GM18867 (cell line): ENCODE measurements at regions not wholly inside any gene's neighbourhood (a gene's known extent, or its start where the extent isn't known, plus 50 kb on each side); places are given as distances from the start of the nearest gene placed in this dataset.
A peak's percentile ranks its signal among the peaks of the same experiment; 100 is the strongest.

ENCODE experiments used
- ATAC-seq: cut with Tn5 transposase; IDR thresholded peaks from one replicate; pipeline ENCODE4 v1.9.1; 2021; ENCODE audit warnings: mild to moderate bottlenecking, moderate library complexity; ENCODE audit not compliant: unreplicated experiment

DNA sequence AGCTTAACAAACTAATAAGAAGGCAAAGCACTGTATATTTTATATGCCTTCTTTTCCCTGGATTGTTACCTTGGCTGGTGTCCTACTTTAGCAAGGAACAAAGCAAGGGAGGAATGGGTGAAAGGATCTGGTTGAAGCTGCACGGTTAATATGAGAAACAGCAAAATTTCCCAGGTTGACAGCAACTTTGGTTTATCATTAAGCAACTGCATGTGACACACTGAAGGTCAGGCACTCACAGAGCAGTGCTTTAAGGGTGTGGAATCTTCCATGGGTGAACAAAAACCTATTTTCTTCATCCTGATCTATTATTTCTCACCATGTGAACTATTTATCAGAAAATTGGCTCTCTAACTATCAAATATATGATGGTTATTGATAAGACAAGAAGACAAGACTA, 109.0 kb upstream of the ATP10B start:
- ATAC-seq: no peak

GRCh38 chr5:160960592-160960991, 108.6 kb upstream of the ATP10B start:
- no peak for ATAC-seq

GRCh38 chr5:160959804-160960203, 107.8 kb upstream of the ATP10B start:
- ATAC-seq: peak; percentile 48

DNA sequence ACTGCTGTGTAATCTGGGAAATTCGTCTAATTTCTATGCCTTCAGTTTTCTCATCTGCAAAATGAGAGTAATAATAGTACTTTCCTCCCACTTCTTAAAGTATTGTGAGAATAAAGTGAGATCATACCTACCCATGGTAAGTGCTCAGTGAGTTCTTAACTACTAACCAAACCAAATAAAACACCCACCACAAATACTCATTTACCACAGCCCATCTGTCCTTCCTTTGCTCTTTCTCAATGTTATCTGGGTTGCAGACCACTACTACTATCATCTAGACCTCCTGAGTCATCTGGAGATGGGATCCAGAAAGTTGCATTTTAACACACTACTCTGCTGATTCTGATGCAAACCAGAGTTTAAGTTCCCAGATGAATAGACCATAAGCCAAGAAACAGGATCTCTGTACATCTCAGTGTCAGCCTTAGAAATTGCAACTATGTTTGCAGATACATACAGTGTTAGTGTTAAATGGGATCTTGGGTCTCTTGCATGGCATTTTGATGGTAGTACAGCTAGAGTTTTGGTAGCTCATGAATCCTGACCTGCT, 105.4 kb upstream of the ATP10B start:
- ATAC-seq: peak; percentile 47

DNA sequence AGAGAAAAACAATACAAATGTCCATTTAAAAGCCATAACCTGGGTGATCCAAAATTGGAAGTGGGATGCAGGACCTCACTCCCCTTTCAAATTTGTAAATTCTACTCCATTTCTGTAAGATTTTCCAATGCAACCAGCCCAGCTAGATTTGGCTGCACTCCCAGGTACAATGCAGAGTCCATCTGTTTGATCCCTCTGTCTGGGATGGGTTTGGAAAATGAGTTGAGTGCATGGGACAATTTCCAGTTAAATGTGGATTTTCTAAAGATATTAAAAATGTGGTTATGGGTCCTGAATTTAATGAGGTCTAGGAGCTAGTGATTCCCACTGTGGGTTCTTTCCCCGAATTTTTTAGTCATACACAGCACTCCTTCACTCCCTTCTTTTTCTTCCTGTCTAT, 104.0 kb upstream of the ATP10B start:
- ATAC-seq: no peak

DNA sequence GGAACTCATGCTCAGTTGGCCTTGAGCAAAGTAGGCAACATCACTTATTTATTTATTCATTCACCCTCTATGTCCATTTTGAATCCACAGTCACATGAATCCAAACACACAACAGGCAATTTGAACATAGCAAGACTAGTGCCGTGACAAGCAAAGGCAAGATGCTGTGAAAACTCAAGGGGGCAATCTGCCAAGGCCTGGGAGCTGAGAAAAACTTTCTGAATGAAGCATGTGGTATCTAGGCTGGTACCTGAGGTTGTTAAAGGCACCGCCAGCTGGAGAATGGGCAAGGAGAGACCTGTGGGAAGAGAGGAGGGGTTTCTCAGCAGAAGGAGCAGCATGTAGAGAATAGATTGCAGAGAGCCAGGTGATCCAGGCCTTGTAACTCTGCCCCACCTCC, 98.3 kb upstream of the ATP10B start:
- ATAC-seq: no peak

GRCh38 chr5:160940725-160941124, 88.7 kb upstream of the ATP10B start:
- ATAC-seq: no peak

DNA sequence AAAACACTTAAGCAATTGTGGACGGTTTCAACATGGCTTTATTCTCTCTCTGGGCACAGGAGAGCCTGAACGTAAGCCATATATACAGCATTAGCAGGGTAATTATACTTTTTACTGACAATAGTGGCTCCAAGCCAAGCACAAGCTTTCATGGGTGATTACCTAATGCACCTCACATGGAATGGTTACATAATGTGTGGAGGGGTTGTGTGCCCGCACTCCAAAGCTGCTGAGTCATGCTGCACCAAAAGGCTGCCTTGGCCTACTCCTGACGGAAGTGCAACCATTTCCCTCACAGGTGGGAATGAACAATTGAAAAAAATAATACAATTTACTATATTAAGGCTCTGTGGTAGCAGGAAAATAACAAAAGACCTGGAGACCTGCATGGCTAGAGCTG, 86.5 kb upstream of the ATP10B start:
- ATAC-seq: no peak

DNA sequence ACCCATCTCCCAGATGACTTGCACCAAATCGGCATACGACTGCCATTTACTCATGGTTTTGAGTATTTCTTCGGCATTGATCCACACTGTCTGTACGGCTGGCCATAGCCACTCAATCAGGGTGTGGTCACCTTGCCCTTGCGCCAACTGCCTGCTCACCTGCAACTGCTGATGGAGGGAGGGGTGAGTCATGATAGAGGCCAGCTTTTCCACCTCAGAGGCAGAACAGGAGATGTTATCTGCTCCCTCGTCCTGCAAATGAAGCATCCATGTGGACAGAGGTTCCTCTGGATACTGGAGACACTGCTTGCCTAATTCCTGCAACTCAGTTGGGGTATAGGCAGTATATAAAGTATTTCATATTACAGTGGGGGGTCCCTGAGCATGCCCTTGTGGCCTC, 85.6 kb upstream of the ATP10B start:
- no peak for ATAC-seq

DNA sequence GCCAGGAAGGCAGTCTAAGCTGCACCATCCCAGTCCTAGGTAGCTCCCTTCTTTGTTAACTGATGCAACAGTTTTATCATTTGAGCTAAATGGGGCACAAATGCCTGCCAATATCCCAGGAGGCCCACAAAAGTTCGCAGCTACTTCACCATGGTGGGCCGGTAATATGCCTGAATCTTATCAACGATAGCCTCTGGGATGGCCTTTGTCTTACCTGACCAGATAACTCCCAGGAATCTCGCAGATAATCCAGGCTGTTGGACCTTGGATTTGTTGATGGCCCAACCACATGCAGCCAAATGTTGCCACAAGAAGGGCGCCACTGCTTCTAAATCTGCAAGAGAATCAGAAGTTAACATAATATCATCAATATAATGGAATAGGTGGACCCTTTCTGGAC, 83.8 kb upstream of the ATP10B start:
- no peak for ATAC-seq

DNA sequence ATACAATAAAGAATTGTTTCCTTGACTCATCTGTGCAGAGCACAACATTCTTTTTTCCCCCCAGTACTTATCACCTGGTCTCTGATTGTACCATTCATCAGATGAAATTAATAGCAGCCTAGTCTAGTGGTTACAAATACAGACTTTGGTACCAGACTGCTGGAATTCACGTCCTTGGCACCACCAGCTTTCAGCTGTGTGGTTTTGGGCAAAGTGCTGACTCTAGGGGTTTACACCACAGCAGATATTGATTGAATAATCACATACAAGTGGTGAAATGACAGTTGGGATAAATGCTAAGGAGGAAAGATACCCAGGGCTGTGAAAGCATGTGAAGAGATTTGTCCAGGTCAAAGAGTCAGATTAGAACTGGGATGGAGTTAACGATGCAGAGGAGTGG, 79.3 kb upstream of the ATP10B start:
- ATAC-seq: no peak

- ATAC-seq: no peak
Observed at GRCh38 chr5:160930406-160930805, 78.4 kb upstream of the ATP10B start.

DNA sequence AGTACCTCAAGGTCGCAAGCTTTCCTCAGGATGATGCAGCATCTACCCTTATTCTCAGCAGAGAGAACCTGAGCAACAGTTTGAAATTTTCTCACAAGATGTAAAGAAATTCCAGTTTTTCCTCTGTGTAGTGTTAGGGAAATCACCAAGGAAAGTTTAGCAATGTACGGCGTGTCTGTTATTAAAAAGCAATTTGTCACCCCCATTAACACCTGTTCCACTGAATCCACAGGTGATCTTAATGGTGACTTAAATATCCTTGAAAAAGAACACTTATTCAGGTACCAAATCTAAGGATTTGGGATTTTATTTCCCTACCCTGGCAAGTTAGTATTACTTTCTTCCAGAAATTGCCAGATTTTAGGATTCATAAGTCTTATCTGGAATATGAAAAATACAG, 77.9 kb upstream of the ATP10B start:
- no peak for ATAC-seq

- ATAC-seq: no peak
Observed at GRCh38 chr5:160929360-160929759, 77.3 kb upstream of the ATP10B start.

- ATAC-seq: no peak
Observed at GRCh38 chr5:160926428-160926827, 74.4 kb upstream of the ATP10B start.

DNA sequence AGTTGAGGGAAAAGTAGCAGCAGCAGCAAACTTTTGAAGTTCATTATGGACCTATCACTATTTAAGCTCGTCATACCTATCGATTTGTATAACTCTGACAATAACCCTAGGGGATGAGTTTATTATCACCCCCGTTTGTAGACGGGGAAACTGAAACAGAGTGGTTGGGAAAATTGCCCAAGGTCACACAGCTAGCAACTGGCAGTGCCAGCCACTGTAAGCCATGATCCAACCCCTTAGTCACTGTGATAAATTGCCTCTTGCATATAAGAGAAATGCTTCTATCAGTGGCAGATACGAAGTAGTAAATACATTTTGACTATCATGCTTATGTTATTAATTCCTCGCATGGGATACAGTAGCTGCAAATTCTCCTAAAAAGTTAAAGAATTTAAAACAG, 73.3 kb upstream of the ATP10B start:
- no peak for ATAC-seq

DNA sequence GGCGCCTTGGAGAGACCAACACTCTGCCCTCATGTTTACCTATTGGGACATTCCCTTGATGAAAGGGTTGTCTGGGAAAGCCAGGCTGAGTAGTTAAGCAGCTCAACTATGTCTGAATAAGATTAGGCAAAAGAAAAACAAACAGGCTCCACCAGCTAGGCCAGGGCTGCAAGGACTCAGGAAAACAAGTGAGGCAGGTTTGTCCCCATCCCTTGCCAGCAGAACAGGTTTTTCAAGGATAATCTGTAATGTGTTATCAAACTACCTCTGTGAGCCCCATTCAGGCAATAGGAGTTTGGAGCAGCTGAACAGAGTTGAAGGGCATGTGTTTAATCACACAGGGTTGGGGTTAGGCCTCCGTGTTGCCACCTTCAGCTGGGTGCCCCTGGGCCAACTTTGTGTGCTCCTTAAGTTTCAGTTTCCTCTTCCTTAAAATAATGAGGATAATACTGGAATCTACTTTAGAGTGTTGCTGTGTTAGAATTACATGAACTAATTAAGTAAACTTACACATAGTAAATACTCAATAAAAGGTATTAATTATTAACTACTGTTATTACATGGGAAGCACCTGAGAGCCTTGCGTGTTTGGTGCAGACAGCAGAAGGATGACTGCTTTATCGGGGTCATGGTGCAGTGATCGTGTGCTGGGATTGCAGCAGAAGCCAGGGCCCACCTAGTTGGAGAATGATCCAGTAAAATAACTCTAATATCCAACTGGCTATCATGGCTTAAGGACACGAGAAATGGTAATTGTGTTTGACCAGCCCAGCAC, 72.1 kb upstream of the ATP10B start:
- no peak for ATAC-seq

- no peak for ATAC-seq
Observed at GRCh38 chr5:160923411-160923810, 71.4 kb upstream of the ATP10B start.

DNA sequence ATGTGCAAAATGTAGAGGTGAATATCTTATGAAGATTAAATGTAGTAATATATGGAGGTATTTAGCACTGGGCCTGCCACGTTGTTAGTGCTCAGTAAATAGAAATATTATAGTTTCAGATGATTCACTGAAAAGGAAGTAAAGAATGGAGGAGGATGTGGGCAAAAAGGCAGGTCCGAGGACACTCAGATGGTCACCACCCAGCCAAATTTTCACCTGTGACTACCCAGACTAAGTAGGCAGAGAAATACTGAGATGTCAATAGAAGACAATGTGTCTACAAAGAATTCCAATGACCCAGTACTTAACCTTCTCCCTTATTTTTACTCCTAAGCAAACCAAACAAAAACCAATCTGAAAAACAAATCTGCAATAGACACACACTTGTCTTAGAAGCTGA, 70.3 kb upstream of the ATP10B start:
- ATAC-seq: no peak

DNA sequence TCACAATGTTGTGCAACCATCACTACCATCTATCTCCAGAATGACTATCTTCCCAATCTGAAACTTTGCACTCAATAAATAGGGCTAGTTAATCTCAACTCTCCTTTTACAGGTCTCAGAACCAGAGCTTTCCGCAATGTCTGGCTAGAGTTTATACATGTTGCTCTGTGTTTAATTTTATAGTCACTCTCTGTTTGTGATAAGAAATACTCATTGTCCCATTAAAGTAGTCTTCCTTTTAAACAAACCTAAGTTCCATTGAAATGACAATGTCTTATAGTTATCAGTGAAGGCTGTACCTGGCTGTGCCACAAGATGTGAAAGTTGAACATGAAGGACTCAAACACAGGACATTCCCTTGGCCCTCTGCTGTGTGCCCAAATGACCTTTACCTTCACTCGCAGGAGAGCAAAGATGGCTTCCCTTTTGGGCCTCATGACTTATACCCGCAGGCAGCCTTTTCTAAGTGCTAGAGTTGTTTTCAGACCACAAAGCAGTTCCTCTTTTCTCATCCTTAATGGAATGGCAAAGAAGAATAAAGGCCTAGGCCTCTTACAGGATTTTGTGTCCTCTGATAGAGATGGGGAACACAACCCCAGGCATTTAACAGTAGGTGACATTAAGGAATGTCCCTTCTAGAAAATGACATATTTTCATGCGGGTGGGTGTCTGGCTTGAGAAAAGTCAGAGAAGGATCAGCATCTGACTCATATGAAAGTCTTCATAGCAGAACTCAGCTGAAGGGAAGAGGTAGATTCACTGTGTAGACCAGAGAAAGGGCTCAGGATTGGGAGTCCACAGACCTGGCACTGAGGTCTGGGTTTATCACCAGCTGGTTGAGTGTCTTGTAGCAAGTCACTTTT, 69.6 kb upstream of the ATP10B start:
- no peak for ATAC-seq

- ATAC-seq: no peak
Observed at GRCh38 chr5:160919626-160920025, 67.6 kb upstream of the ATP10B start.

GRCh38 chr5:160918386-160918785, 66.4 kb upstream of the ATP10B start:
- no peak for ATAC-seq
